HG03520 (cell line): ENCODE measurements at regions not wholly inside any gene's neighbourhood (a gene's known extent, or its start where the extent isn't known, plus 50 kb on each side); places are given as distances from the start of the nearest gene placed in this dataset.
"Not testable (repeated sequence)": the region's sequence is repeated elsewhere in the genome, so short reads cannot be mapped to it uniquely, and the experiment has no call there.

Experiments used
- ATAC-seq: cut with Tn5 transposase; IDR thresholded peaks from one replicate; pipeline ENCODE4 v1.9.1; 2021; ENCODE audit warnings: mild to moderate bottlenecking, moderate library complexity; ENCODE audit not compliant: unreplicated experiment

DNA sequence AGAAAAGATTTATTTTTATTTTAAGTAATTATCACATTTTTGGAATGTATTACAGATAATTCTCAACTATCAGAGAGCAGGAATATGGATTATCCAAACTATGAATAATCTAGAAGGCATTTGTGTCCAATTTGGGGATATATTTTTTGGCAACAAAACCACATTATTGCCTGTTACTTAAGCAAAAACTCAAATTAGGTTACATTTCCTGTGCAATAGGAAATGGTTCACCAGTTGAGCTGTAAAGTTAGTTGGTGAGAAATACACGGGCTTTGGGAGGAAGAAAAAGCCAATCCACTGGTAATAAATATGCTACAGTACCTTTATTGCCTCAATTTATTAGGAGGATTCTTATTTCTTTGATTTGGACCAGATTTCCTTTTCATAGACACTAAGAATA is 1075.2 kb downstream of the PCDH9 start:
- ATAC-seq, result no peak

DNA sequence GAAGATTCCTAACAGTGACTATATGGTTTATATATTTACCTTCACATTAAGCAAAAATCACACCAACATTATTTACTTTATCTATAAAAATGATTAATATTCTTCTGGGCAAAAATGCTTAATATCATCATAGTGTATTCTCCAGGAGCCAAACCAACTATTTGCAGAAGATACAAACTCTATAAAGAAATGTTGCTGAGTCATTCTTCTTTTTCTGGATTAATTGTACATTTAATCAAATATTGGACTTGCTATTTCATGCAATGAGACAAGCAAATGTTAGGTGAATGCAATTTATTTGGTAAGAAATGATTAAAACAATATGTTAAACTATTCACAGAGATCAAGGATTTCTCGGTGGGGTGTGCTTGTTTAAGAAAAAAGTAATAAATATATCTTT is 1075.8 kb downstream of the PCDH9 start:
- ATAC-seq, result no peak

DNA sequence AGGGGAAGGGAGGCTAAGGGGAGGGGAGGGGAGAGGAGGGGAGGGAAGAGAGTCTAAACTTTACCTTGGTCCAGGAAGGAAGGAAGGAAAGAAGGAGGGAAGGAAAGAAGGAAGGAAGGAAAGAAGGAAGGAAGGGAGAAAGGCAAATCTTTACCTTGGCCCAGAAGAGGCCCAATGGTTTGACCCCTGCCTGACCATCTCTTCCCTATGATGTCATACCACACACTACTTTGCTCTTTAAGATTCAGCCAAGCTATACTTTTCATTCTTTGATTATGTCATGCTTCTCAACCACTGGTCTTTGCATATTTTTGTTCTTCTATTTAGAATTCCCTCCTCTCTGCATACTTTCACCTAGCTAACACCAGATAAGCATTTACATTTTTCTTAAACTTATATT is 1077.5 kb downstream of the PCDH9 start:
- ATAC-seq, result no peak

DNA sequence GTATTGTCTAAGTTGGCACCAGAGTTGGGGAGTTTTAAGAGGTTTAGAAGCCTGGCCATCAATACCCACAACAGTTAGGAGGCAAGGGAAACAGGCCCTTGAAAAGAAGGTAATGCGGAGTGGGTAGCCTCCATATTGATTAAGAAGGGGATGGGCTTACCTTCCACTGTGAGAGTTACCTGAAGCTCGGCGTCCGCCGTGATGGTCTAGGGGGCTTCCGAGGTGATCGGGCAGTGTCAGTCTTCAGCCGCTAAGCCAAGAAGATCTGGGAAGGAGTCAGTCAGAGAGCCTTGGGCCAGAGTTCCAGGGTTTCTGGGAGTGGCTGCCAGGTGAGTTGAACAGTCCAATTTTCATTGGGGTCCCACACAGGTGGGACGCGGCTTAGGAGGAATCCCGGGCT is 1085.8 kb downstream of the PCDH9 start:
- not testable (repeated sequence) for ATAC-seq

DNA sequence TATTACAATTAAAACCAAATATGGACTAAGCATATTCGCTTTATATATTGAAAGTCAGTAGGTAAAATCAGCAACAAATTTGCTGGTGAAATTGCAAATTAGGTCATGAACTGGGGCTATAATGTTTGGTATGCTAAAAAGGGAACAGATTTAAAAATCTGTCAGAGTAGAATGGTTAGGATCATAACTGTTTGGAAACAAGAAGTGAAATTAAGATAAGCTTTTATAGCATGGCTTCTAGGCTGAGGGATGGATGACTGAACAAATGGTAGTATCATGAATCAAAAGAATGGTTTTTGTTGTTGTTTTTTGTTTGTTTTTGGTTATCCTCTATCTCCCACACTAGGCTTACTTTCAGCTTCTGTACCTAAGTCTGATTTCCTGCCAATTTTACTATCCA is 1090.4 kb downstream of the PCDH9 start:
- ATAC-seq, result no peak

DNA sequence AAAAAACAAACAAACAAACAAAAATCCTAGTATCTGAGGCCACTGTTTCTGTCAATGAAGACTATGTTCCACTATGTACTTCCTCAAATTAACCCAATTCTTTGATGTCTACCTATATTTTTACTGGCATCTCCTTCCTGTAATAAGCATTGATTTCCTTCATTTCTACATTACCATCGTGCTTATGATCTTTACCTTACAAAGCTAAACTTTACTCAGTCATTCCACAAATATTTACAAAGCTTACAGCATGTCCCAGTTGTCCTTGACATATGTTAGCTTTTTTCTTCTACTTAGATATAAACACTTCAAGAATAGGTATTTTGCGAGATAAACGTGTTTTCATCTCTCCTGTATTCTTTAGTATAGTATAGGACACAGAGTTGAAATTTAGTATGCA is 1090.9 kb downstream of the PCDH9 start:
- ATAC-seq, result no peak

DNA sequence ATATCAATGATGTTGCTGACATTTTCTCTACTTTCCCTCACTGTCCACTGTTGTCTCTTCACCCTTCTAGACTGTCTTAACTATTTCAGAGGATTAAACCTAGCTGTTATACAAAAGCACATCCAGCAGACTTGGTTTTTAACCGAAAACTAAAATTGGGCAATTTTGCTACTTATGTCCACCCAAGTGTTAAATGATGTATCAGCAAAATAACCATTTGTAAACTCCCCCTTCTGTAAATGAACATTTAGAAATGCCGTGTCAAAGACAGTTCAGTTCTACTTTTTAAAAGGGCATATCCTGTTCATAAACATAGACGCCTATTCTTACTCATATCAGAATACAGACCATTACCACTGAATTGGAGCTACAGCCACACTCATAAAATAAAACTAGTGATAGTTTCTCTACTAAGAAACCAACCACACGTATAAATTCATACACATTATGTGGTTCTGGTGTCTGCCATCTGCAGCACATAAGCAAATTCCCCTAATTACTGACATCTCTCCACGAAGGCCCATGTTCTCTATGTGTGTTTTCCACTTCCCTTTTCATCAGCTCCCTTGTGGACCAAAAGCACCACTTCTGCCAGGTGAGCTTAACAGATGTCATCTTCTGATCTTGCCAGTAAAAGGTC is 1091.8 kb downstream of the PCDH9 start:
- peak; percentile 93 for ATAC-seq

DNA sequence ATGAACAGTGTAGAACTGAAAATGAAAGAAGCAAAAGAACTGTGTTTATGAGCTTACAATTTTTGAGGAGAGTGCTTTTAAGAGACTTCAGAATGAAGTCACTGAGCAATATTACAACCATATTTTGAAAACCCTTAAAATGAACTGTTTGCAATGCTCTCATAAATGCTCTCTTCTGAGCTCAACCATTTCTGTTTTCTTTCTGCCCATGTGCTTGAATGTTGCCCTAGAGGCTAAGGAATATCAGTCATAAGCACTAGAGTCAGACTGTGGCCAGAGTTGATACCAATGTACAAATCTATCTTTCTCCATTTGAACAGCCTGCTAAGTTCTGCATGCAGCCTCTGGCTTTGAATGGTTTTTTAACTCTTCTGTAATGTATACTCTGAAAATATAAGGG is 1092.8 kb downstream of the PCDH9 start:
- ATAC-seq, result no peak

DNA sequence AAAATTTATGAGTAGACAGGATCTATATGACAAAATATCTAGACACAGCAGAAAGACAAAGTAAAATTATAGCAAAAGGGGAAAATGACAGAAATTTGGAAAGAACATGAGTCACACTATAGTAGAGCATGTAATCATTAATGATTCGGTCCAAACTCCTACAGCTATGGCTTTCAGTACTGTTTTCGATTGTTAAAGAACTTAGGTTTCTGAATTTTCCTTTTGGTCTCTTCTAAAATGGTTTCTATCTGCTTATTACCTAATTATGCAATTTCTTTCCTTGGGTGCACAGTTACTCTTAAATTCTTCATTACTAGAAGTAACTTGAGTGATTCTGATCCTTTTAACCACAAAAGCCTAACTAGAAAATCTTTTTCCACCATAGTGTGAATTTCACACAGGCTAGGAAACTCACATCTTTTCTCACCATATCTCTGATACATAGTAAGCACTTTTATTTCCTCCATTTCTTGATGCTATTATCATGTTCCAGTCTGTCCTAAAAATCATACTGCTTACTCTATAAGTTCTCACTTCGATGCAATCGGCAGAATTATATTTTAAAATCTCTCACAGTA is 1101.4 kb downstream of the PCDH9 start:
- peak; percentile 86 for ATAC-seq

DNA sequence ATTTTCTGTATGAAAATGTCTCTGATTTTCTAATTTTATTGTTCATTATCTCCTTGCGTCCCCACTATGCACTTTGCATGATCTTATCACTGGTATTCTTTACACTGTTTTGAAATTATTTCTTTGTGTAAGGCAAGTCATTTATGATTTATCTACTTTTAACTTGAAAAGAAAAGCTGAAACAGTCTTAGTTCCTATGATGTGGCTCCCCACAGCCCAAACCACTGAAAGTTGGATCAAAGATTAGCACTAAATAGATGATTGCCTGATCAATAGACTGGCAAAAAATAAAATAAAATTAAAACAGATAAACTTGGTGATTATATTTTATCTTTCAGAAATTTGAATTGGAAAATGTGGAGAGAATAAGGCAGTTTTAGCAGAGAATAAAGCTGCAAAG is 1101.9 kb downstream of the PCDH9 start:
- no peak for ATAC-seq

DNA sequence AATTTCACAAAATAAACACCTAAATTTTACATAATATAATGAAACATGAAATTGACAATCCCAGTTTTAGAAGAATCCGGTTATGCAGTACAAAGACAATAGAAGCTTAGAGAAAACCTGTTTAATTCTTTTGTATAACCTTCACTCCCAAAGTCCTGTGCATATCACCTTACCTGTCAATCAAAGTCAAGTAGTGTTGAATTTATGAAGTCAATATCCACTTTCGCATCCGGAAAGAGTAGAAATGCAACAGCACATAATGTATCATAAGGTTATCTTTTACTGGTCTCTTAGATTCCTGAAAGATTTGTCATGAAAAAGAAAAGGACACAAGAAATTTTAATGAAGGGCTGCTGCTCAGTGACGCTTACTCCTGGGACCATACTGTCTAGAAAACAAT is 1112.6 kb downstream of the PCDH9 start:
- no peak for ATAC-seq

DNA sequence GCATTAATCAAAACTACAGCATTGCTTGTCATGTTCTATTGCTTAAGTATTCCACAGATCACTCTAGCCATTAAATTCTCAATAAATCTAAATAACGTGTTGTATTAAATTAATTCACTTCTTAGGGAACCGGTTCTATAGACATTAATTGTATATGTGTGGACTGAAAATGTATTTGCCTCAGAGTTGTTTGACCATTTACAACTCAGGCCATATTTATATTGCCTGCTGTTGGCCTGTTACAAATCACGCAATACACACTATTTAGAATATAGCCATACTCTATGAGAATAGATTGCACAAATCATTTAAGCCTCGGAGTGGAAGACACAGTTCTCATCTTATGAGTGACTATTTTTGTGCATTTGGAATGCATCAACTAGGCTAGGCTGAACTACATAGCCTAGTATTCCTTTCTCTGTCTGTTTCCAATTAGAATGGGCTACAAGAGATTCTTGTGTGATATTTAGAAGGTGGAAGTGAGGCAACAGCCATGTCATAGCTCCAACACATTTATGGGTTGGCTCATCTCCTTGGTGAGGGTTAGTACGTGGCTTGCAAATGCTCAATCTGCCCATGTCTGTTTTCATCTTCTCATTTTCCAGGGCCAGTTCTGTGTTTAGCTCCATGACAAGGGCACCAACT is 1116.1 kb downstream of the PCDH9 start:
- ATAC-seq, result no peak

DNA sequence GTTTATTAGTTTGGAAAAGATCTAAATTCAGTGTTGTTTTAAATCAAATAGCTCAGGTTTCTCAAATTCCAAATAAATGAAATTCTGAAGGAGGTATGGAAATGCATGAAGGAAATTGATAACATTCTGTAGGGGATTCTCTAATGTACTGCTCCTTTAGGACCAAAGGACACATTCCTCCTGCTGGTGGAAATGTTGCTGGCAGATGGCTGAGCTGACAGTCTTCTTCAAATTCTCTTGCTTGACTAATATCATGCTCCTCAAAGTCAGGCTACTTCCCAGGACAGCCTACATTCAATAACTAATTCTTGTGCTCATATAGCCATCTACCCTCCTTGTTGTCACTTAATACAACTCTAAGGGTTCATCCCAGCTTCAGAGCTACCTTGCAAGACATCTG is 1118.5 kb downstream of the PCDH9 start:
- no peak for ATAC-seq

DNA sequence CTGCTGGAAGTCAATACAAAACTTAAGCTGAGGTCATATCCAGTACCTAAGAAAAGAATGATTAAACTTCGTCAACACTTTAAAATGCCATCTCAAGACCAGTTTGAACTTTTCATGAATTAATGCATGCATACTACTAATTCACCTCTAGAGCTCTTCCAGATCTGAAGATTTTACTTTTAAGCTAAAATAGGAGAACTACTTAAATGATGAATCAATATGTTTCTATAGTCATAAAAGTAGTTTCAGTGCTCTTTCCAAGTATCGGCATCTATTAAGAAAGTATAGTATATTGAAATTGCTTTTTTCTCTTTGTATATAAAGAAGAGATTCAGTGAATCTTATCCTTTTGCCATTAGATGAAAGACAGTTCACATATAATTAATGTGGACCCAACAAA is 1123.9 kb downstream of the PCDH9 start:
- no peak for ATAC-seq

DNA sequence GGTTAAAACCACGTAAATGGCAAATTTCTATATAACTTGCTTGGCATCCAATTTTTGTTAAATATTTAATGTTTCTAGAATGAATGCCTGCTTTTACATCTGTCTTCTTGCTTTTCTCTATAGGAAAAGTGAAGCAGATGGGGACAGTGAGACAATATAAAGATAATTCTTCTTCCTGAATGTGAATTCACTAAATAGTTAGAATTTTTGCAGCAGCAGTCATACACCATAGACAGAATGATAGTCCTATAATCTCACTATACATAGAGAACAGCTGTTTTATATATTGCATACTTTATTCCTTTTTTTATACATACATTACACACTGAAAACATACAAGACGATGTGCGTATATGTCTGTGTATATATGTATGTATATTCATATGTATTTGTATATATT is 1127.3 kb downstream of the PCDH9 start:
- ATAC-seq, result no peak

DNA sequence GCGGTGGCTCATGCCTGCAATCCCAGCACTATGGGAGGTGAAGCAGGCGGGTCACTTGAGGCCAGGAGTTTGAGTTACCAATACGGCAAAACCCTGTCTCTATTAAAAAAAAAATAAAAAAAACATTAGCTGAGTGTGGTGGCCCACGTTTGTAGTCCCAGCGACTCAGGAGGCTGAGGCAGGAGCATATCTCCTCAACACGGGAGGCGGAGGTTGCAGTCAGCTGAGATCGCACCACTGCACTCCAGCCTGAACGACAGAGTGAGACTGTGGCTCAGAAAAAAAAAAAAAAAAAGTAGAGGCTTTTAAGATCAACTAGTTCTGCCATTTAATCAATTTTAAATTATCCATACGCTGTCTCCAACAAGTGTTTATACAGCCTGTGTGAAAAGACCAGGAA is 1130.3 kb downstream of the PCDH9 start:
- ATAC-seq, result no peak

DNA sequence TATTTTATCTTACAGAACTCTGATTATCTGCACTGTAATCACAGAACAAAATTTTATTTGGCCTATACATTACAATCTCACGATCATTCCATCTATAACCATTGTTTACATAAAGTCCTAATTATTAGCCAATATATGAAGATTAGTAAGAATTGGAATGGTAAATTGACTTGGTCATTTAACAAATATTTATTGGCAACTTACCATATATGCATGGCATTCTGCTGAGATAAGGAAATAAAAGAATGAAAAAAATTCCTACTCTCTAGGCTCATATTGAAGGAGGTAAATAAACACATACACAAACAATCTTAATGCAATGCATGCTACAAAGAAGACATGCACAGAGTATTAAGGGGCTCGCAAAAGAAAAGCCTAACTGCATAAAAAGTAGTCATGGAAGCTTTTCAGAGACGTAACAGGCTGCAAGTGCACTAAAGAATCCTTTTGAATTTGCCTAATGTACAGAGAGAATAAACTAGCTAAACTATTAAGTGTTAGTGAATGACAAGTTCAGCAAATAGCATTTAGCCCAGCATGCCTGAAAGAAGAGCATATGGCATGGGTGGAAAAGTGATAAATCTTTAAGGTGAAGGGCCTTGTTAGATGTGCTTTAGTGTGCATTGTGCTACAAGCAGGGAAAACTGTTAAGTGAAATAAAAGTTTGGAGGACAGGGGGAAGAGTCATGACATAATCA is 1131.1 kb downstream of the PCDH9 start:
- ATAC-seq, result no peak

DNA sequence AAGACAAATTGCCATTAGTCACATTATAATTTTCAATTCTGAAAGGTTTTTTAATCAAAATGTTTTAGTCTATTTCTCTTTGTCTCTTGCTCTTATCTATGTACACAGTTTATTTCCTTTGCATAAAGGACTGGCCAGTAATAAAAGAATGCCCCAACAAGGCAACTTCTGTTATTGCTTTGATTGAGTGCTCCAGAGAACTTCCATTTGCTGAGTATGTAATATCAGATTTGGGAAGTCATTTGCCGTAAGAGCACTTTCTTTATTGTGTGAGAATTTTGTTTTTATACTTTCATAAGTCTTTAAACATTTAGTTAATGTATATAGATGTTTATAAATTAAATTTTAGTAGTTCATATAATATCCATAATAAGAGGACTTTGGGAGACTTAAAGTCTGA is 1140.4 kb downstream of the PCDH9 start:
- ATAC-seq, result no peak

DNA sequence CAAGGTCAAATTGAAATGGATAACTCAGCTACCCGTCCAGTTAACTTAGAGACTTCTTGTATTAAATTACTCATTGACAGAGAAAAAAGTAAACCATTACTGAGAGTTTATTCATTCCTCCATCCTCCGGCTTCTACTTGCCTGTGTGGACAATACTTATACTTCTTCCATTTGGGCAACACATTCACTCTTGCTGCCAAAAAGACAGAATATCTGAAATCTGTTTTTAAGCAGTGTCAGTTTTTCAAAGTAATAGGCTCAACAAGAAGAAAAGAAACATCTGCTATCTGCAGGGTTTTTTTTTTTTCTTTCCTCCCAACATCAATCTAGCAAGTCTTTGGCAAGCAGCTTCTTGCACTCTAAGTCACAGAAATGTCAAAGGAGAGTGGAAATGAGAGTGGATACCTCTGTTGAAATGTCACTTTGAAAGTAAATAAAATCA is 1142.8 kb downstream of the PCDH9 start:
- no peak for ATAC-seq

DNA sequence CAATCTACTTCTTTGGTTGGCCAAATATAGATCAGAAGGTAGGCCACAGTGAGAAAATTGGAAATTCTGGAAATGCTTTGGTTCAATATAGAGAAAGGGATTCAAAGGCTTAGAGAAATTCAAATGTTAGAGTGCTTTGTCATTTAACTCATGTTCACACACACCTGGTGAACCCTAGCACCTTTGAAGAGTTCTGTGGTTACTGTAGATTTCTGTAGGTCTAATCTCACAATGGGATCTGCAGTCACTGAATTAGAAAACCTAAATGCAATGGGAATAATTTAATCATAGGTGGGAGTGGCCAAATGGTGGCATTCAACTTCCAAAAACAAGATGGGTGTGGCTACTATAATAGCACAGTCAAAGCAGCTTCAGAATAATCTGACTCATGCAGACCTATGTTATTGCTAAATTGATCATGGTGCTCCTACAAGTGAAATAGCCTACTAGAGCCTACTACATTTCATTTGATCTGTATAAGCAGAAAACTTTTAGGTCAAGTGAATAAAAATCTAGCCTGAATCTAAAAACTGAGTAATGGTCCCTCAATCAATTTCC is 1152.9 kb downstream of the PCDH9 start:
- no peak for ATAC-seq

DNA sequence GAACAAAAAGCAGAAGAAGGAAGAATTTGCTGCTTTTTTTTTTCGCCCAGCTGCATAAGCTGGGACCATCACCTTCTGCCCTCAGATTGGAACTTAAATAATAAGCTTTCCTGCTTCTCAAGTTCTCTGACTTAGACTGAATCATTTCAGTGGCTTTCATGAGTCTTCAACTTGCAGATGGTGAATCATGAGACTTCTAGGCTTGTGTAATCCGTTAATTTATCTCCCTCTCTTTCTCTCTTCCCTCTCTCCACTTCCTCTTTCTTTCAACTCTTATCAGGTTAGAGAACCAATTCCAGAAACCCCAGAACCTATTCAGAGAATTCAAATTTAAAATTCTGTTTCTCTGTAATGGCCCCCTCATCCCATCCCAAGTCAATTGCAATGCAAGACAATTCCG is 1153.7 kb downstream of the PCDH9 start:
- no peak for ATAC-seq
